Jurkat, Clone E6-1 (cell line): ENCODE measurements at regions not wholly inside any gene's neighbourhood (a gene's known extent, or its start where the extent isn't known, plus 50 kb on each side); places are given as distances from the start of the nearest gene placed in this dataset.
"Not testable (repeated sequence)": the region's sequence is repeated elsewhere in the genome, so short reads cannot be mapped to it uniquely, and the experiment has no call there.

Source experiments
- DNase-seq: peaks from one replicate; pipeline ENCODE4 v3.0.0-alpha.2; 2011; ENCODE audit warnings: low read depth, low spot score
- H3K4me3 ChIP-seq: 2 replicates; pipeline ENCODE4 v1.5.1; 2011; ENCODE audit warnings: mild to moderate bottlenecking, low read length, control low read depth, moderate library complexity

DNA sequence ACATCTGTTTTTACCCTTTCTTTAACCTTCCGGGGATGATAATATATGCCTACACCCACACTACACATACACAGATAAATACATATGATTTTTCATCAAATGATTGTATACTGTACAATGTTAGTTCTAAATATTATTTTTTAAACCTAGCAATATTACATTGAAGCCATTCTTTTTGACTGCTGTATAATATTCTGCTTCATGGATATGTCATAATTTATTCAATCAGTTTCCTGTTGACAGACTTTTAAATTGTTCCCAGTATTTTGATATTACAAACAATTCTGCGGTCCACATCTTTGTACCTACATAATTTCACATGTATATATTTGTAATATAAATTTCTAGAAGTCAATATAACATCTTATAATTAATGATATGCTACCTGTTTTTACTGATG lies 59.0 kb upstream of the ITGB1 start:
- no peak for DNase-seq
- H3K4me3 ChIP-seq, result no peak overlapping the region

DNA sequence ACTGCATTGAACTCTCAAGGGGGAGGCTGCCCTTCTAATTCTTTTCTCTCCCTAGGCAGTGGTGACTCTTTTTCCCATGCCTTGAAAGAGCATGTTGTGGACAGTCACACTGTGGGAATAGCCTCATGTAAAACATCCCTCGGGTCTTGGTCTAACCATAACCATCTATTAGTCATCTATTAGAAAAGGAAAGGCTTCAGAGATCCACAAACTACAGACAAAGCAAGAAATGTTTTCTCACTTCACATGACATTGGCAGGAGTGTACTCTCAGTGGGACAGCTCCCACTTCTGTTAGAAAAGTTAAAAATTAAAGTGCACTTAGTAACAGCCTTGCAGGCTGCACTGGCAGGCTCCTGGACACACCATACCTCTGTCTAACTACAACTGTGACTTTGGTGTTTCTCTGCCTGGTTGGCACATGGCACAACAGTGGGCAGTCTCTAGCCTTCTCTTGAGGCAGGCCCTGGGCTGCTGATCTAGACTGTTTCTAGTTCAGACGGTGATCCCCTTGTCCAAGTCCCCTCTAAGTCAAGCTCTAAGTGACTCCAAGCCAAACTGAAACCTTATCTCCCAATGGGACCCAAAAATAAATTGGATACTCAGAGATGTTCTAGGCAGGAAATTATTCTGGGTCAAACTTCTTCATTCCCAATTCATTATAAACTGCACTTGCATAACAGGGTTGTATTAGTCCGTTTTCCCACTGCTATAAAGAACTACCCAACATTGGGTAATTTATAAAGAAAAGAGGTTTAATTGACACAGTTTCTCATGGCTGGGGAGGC lies 57.9 kb upstream of the ITGB1 start:
- H3K4me3 ChIP-seq, result no peak overlapping the region
- no peak for DNase-seq

DNA sequence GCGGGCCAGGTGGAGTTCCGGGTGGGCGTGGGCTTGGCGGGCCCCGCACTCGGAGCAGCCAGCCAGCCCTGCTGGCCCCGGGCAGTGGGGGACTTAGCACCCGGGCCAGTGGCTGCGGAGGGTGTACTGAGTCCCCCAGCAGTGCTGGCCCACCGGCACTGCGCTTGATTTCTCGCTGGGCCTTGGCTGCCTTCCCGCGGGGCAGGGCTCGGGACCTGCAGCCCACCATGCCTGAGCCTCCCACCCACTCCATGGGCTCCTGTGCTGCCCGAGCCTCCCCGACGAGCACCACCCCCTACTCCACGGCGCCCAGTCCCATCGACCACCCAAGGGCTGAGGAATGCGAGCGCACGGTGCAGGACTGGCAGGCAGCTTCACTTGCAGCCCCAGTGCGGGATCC lies 55.3 kb upstream of the ITGB1 start:
- not testable (repeated sequence) for DNase-seq, H3K4me3 ChIP-seq

DNA sequence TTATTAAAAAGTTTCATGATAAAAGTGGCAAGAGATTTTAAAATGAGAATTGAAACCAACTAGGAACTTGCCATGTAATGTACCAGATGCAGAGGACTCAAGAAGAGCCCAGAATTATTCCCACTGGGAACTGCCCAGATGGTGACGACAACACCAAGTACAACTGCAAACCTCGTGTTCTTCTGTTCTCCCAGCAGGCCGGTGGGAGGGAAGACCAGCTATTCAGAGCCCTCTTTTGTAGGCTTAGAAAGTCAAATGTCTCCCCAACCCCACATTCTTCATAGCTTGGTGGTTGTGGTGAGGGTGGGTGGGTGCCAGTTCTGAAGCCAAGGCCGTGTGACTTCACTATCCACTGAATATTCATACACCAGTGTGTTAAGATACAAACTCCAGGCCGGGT lies 54.3 kb upstream of the ITGB1 start:
- no peak for DNase-seq

GRCh38 chr10:33010132-33011037 lies 52.4 kb upstream of the ITGB1 start:
- DNase-seq, result no peak
- no peak overlapping the region for H3K4me3 ChIP-seq

More for the DNA sequence above, 54.3 kb upstream of the ITGB1 start:
- no peak overlapping the region for H3K4me3 ChIP-seq

DNA sequence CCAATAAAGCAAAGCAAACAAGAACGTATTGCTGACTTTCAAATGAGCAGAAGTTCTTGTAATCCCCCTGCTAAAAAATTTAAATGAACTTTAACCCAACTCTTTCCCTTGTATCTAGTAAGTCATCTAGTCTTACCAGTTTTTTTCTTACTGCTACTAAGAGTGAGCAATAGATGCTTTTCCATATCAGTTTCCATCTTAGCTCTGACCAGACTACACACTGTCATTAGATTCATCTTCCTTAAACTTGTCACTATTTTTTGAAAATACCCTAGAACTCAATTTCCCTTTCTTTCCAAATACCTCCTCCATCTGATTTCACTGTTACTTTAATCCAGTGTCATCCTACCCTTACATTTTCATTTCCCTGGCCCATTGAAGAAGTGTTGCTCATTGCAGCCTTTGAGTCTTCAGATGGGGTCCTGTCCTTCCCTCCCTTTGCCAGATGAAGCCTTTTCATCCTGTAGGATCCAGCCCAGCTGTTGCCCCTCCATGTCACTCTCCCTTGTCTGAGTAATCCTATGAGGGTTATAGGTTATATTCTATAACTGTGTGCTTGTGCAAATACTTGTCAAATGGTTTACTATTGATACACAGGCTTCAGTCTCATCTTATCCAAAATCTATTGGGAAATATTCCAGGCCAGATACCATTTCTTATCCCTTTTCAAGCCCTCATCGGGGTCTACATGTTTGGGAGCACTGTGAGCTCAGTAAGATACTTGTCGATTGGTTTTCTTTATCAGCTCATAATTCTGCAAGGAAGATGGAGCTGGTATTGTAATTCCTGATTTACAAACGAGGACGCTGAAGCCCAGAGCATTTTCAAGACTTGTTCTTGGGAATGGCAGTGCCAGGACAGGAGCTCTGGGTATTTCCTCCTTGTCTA lies 51.5 kb upstream of the ITGB1 start:
- no peak overlapping the region for H3K4me3 ChIP-seq
- DNase-seq, result no peak

GRCh38 chr10:33008499-33009243 lies 50.6 kb upstream of the ITGB1 start:
- peak; percentile 71 for DNase-seq
- peak overlapping the region; percentile 22 for H3K4me3 ChIP-seq

- not testable (repeated sequence) for DNase-seq, H3K4me3 ChIP-seq
Observed at GRCh38 chr10:33007731-33008381, 49.8 kb upstream of the ITGB1 start.
